ENCODE measurements at regions not wholly inside any gene's neighbourhood (a gene's known extent, or its start where the extent isn't known, plus 50 kb on each side); places are given as distances from the start of the nearest gene placed in this dataset.

- Histone ChIP-seq H3K9me3 (no peaks in the 10 kb centered on the region), H3K4me3 (no peak overlapping the region)
- peak; percentile 80 to 94 for TF ChIP-seq CTCF (IDR thresholded peaks at IDR 0.05)
Measured at GRCh38 chr5:148730942-148731898, 76.9 kb upstream of the HTR4 start.

GRCh38 chr5:148732692-148733091, 78.4 kb upstream of the HTR4 start:
- no peak overlapping the region for H3K4me3 ChIP-seq
- no peaks in the 10 kb centered on the region for H3K36me3 ChIP-seq
- H3K27ac ChIP-seq, result no peak overlapping the region
- H3K4me1 ChIP-seq, result peaks cover 0 to 29% of the 10 kb centered on the region in 2 donors
- TF ChIP-seq CTCF (IDR thresholded peaks at IDR 0.05), result no peak
- no peak for DNase-seq (ENCODE audit: low spot score)
- no peaks in the 10 kb centered on the region for H3K27me3 ChIP-seq
- no peaks in the 10 kb centered on the region for H3K9me3 ChIP-seq

More at GRCh38 chr5:148730942-148731898, 76.9 kb upstream of the HTR4 start:
- Histone ChIP-seq H3K4me1 (peaks cover 0 to 15% of the 10 kb centered on the region in 2 donors), H3K27ac (peak overlapping the region; percentile 4 to 65), H3K36me3 (no peaks in the 10 kb centered on the region), H3K27me3 (no peaks in the 10 kb centered on the region)
- peak; percentile 90 for DNase-seq (ENCODE audit: low spot score)

GRCh38 chr5:148733601-148734438, 79.5 kb upstream of the HTR4 start:
- Histone ChIP-seq H3K27ac (no peak overlapping the region), H3K9me3 (no peaks in the 10 kb centered on the region), H3K27me3 (no peaks in the 10 kb centered on the region), H3K4me1 (peaks cover 0 to 29% of the 10 kb centered on the region in 2 donors), H3K4me3 (no peak overlapping the region), H3K36me3 (no peaks in the 10 kb centered on the region)
- peak; percentile 43 to 78 for TF ChIP-seq CTCF (IDR thresholded peaks at IDR 0.05)
- DNase-seq (ENCODE audit: low spot score), result peak; percentile 92

- no peaks in the 10 kb centered on the region for H3K9me3 ChIP-seq
- peaks cover 0 to 34% of the 10 kb centered on the region in 2 donors for H3K4me1 ChIP-seq
- no peak overlapping the region for H3K27ac ChIP-seq
- H3K4me3 ChIP-seq, result no peak overlapping the region
- DNase-seq (ENCODE audit: low spot score), result no peak
- TF ChIP-seq CTCF (IDR thresholded peaks at IDR 0.05), result no peak
- H3K36me3 ChIP-seq, result no peaks in the 10 kb centered on the region
- no peaks in the 10 kb centered on the region for H3K27me3 ChIP-seq
Measured at GRCh38 chr5:148734518-148734917, 80.2 kb upstream of the HTR4 start.

GRCh38 chr5:148735301-148735835, 81.0 kb upstream of the HTR4 start:
- Histone ChIP-seq H3K9me3 (no peaks in the 10 kb centered on the region), H3K36me3 (no peaks in the 10 kb centered on the region), H3K27me3 (no peaks in the 10 kb centered on the region), H3K27ac (no peak overlapping the region), H3K4me3 (no peak overlapping the region), H3K4me1 (peaks cover 0 to 40% of the 10 kb centered on the region in 2 donors)
- no peak for DNase-seq (ENCODE audit: low spot score)
- TF ChIP-seq CTCF (IDR thresholded peaks at IDR 0.05), result no peak
